ENCODE measurements at regions not wholly inside any gene's neighbourhood (a gene's known extent, or its start where the extent isn't known, plus 50 kb on each side); places are given as distances from the start of the nearest gene placed in this dataset.
"Not testable (repeated sequence)": the region's sequence is repeated elsewhere in the genome, so short reads cannot be mapped to it uniquely, and the experiment has no call there.

DNA sequence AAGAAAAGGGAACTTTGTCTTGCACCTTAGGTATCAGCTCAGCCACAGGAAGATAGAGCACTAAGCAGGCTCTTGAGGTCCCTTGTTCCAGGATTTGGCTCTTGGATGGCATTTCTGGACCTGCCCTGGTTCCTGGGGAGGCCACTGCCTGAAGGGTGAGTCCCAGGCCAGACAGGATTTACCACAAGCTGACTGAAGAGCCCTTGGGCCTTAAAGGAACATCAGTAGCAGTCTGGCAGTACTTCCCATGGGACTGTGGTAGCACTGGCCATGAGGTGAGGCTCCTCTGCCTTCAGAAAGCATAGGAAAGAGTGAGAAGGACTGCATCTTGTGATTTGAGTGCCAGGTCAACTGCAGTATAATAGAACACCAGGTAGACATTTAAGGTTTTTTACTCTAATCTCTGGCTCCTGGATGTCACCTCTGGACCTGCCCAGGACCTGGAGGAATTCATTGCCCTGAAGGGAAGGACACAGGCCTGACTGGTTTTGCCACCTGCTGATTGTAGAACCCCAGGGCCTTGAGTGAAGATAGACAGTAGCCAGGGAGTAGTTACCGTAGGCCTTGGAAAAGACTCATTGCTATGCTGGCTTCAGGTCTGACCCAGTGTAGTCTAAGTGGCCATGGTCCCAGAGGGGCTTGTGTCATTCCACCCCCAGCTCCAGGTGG lies 154.4 kb upstream of the CREB1 start:
- no peak for DNase-seq

DNA sequence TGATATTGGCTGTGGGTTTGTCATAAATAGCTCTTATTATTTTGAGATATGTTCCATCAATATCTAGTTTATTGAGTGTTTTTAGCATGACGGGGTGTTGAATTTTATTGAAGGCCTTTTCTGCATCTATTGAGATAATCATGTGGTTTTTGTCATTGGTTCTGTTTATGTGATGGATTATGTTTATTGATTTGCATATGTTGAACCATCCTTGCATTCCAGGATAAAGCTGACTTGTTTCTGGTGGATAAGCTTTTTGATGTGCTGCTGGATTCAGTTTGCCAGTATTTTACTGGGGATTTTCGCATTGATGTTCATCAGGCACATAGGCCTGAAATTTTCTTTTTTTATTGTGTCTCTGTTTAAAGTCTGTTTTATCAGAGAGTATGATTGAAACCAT lies 151.1 kb upstream of the CREB1 start:
- DNase-seq: not testable (repeated sequence)

DNA sequence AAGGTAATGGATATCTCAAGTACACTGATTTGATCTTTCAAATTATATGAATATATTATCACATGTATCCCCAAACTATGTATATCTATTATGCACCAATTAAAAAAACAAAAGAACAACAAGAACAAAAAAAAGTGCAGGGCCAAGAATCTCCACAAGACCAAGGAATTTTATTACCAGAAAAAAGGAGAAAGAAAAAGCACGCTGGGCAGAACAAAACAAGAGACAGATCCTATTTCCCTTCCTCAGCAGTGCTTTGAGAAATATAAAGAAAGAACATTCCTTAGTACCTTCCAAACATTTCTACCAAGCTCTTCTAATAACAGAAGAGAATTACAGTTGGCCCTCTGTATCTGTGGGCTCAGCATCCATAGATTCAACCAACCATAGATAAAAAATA lies 144.7 kb upstream of the CREB1 start:
- no peak for DNase-seq

DNA sequence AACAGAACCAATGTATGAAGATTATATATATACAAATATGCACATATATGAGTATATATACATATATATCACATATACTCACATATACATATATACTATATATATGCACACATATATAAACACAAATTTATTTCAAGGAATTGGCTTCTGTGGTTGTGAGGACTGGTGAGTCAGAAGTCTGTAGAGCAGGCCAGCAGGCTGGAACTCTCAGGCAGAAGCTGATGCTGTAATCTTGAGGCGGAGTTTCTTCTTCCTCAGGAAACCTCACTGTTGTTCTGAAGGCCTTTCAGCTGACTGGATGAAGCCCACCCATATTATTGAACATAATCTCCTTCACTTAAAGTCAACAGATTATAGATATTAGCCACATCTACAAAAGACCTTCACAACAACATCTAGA lies 143.9 kb upstream of the CREB1 start:
- no peak for DNase-seq

DNA sequence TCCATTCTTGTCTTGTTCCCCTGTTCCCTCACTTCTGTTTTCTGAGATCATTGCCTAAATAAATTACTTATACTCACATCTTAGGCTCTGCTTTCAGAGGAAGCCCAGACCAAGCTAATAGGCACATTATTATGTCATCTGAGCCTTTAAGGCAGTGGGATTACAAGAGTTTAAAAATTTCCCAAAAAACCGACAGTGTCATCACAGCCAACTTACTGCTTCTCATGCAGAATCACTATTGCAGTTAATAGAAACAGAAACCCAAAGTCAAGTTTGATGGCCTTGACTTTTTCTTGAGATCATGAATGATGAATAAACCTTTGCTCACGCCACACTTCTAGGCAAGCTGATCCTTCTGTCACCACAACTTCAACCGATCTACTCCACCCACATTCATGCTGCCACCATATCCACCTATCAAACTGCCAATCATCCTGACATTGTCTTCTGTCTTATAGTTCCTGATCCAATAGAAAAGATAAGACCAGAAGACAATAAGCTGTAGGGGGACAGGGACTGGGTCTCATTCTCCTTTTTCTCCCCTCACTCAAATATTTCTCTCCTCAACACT lies 142.7 kb upstream of the CREB1 start:
- no peak for DNase-seq

DNA sequence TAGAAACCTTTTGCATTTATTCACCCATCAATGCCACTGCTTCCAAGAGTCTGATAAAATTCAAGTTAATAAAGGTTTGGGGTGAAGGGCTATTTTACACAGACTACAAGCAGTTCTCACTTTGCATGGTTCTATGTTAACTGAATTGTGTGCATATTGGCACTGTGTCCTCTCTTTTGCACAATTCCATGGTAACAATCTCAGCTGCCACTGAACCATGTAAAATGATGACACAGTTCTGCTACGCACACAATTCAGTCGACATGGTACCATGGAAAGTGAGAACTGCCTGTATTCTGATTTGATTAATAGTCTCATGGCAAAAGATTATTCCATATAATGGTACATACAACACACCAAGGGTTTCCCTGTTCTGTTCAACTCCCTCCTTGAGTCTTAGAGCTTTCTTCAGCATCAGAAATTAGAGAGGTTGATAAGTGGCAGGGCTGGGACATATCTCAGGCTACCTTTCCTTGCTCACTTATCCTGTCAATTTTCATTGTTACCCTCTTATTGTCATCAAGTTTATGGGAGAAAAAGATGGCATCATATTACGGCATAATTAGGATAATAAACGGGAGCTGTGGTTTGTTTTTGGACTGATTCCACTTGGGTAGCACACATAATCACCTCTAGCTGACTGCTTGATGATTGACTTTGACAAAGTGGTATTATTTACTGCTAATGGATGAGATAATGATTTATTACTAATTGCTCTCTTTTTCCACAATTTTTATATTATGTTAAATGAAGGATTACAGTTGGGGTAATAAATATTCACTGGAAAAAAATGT lies 139.3 kb upstream of the CREB1 start:
- DNase-seq: no peak

DNA sequence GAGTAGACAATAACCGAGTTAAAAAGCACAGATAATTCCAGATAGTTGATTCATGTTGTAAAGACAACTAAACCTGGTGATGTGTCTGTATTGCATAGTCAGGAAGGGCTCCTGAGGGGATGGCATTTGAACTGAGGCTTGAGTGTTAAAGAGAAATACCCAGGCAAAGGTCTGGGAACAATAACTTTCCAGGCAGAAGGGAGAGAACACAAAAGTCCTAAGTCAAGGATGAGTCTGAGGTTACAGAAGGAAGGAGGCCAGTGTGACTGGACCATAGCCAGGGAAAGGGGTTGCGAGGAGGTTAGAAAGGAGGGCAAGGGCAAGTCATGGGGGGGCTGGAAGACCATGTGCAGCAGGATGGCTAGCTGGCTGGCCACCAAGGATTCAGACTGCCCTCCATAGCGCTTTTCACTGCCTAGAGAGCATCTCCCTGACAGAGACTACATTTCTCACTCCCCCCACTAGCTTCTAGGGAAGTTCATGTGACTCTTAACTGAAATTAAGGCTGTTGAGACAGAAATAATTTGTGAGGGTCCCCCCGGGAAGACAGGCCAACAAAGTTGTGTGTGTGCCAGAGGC lies 135.5 kb upstream of the CREB1 start:
- no peak for DNase-seq

DNA sequence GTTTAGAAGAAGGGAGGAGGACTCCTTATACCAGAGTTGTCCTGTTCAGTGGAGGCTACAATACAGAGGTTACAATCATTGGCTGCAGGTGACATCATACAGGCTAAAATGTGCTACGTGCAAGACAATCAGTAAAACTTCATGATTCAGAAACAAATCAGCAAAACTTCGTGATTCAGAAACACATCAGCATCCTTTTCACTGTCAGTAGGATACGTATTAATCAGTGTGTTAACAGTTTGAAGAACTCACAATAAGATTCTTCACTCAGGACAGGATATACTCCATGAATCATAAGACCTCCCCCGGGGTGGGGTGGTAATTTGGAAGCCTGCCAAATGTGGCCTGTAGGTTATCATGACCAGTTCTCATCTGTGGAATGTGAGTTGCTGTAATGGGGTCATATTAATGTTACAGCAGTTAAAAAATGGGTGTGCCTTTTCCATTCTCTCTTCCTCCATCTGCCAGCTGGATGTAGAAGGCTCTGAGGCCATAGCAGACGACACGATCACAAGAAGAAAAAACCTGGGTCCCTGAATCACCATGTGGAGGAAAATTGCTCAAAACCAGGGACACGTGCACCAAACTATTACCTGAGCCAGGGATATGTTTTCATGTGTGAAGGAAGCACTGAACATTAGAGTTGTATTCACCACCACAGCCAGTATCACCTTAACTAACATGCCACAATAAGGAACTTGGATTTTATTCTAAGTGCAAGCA lies 134.8 kb upstream of the CREB1 start:
- peak; percentile 21 to 48 for DNase-seq

DNA sequence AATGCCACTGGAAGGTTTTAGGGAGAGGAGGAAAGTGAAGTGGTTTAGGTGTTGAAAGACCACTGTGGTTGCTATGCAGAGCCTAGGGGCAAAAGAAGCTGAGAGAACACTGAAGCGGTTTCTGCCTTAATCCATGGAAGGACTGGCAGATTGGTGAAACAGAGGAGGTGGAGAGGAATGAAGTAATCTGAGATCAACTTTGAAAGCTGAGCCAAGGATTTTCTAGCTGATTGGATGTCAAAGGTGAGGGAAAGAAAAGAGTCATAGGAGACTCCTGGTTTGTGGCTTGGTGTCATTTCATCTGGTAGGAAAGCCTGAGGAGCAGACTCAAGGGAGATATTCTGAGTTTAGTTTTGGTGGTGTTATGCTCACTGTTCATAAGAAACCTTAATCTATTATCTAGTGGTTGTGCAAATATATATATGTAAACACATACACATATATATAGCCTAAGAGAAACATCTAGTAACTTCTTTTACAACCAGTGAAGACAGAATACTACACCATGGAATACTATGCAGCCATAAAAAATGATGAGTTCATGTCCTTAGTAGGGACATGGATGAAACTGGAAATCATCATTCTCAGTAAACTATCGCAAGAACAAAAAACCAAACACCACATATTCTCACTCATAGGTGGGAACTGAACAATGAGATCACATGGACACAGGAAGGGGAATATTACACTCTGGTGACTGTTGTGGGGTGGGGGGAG lies 134.1 kb upstream of the CREB1 start:
- DNase-seq: no peak

DNA sequence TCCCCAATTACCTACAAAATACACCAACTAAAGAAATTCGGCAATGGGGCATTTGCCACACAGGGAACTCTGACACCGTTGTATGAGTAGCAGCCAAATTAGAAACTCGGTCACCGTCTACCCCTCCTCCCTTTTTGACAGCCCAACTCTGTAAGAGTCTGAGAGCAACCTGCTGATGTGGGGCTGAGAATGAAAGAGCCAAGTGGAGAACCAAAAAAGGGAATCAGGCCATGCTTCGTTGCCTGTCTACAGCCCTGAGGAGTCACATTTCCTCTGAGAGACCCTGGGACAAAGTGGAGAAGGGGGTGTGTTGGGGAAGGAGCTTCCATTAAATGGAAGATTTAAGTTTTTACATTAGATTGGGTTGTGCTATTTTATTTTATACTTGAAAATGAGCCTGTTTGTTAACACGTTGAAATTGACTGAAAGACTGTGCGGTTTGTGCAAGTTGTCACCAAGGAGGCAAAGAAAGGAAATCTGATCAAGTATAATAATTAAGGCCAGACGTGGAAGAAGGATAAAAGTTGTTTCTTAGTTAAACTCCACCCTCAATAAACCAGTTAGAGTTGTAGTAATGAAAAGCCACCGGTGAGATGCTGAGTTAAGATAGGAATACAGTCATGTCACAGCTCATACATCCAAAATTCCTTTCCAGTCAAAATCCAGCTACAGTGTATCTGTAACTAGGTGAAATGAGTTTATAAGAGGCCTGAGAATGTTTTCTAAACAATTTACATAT lies 131.7 kb upstream of the CREB1 start:
- no peak for DNase-seq

DNA sequence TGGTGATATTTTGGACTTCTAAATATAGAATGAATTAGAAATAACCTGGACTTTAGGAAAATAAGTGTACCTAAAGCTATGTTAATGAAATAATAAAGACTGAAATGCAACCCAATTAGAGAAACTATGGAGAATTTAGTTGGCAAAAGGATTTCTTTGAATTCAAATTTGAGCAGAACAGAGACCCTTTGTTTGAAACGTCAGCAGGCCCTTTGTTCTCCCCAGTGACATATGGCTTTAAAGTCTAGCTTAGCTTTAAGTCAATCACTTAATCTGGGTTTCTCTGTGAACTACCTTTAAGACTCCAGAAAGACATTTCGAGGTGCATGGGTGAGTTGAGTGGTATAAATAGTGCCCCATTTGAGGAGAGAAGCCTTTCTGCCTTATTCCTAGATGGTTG lies 130.5 kb upstream of the CREB1 start:
- DNase-seq: no peak

DNA sequence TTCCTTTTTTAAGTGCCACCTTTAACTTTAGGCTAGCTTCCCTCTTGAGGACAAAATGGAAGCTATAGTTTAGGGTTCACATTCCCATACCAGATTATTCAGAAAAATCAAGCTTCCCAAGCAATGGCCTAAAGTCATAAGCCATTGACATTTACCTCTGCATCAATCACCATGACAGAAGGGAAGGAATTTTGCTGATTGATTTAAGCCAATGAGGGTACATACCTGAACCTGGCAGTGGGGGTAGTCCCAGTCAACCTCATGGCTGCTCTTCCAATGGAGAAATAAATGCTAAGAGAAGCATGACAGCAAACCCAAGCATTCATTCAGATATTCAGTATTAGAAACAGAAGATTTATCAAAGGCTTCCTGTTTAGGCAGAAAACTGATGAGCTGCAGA lies 128.4 kb upstream of the CREB1 start:
- DNase-seq: no peak

DNA sequence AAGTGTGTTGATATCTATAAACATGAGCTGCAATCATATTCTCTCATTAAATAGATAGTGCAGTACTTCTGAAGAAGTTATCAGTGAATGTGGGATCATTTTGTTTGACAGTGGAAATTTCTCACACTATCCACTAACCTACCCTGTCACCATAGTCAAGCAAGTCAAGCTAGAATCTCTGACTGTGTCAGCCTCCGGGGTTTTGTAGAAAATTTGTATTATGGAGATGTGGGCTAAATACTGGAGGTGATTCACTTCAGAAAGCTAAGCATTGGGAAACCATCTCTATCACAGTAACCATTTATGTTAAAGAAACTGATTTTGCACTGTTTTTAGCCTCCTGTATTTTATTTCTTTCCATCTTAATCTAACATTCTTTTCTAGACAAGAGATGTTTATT lies 126.6 kb upstream of the CREB1 start:
- no peak for DNase-seq

DNA sequence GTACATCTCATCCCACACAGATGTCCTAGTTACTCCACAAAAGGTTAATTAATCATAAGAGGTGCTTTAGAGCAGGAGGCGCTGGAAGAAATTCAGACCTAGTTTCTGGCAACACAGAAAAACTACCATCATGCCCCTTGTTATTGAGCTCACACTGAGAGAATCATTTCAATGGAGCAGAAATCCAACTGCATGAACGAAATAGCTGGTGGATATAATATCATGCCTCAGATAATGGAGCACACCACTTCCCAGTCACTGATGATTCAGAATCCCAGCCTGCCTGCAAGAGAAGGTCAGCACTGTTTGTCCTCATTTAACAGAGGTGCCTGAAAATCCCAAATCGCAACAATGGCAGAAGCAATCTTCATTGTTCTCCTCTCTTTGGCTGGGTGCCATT lies 125.8 kb upstream of the CREB1 start:
- DNase-seq: no peak

DNA sequence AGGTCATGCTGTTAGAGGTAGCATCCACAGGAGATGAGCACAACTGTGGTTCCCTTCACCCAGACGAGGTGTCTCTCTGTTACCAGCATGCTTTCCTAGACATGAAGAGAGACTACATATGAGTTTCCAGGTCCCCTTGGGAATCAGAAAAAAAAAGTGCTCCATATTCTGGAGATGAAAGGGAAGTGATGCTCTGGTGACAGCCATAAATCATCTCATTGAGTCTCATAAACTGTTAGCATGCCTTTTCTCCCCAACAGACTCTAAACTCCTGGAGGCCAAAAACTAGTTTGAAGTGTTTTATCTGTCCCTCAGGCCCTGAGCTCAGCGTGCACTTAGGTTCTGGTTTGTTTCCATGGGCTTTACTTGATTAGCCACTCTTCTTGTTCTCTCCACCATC lies 124.6 kb upstream of the CREB1 start:
- DNase-seq: no peak

DNA sequence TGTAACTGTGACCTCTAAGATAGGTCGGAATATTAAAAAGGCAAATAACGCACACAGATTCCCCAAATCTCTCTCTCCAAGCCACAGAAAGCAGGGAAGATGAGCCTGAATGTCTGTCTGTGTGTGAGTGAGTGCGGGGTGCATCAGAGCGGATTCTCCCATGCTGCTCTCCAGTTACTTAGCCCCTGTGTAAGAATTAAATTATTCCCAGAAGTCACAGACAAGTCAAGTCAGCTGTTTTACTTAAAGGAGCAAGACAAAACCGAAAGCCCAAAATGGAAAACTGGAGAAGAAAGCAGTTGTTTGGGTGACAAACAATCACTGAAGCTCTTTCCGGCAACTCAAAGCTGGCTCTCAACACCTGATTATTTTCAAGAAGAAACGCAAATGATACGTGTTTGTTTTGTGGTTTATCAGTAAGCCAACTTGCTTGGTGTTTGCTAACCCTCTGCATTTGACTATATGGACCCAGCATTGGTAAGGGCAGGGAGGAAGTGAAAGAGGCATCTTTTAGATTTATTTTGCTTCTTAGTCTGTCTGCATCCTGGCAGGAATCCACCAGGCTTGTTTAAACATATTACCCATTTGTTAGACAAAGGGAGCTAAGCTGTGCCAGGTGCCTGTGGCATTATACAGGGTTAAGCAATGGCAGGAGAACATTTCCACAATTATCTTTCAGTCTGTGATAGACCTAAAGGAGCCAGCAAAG lies 121.5 kb upstream of the CREB1 start:
- no peak for DNase-seq

DNA sequence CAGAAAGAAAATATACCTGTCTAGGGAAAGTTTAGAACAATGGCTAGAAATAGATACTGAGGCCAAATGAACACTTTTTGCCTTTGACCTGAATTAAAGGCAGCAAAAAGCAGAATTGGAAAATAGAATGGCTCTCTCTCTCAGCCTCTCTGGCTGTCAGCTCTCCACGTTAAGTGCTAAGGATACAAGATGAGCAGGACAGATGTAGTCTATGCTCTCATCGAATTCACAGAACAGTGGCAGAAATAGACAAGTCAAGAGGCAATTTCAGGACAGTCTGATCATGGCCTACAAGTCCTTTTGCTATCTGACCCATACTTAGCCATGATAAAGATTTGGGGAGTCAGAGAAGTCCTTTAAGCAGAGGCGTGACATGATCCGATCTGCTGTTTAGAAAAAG lies 120.2 kb upstream of the CREB1 start:
- no peak for DNase-seq

DNA sequence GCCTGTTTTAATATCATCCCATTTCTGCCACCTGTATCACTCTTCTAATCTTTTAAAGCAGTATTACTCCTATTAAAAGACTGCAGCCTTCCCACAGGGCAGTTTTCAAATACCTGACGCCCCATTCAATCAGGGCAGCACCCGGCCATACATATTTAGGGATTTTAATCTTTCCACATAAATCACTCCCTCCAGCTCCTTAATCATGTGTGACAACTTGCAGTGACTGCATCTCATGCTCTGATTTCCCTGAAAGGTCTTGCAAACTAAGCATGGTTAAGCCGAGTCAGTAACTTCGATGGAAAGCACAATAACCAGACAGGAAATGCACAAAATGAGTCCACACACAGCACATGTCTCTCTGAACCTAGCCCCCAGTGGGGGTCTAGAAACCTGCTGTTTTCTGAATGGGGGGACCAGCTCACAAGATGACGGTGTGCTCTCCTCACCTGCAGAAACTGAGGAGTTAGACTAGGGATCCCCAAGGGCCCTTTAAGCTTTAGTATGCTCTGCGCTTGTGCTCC lies 116.9 kb upstream of the CREB1 start:
- no peak for DNase-seq

DNA sequence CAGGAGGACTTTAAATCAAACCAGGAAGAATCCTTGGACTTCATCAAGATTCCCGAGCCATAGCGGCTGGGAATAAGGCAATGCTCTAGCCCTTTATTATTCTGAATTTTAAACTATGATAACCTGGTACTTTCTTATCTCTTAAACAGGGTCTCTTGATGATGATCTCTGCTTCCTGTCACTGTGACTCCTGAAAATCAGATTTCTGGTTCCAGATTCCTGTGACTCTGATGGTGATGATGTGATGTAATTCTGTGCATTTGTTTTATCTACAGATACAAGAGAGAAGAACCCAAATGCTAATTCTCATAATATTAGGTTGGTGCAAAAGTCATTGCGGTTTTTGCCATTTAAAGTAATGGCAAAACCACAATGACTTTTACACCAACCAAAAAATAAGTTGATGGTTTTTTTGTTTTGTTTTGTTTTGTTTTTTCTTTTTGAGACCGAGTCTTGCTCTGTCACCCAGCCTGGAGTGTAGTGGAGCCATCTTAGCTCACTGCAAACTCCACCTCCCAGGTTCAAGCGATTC lies 116.3 kb upstream of the CREB1 start:
- no peak for DNase-seq

DNA sequence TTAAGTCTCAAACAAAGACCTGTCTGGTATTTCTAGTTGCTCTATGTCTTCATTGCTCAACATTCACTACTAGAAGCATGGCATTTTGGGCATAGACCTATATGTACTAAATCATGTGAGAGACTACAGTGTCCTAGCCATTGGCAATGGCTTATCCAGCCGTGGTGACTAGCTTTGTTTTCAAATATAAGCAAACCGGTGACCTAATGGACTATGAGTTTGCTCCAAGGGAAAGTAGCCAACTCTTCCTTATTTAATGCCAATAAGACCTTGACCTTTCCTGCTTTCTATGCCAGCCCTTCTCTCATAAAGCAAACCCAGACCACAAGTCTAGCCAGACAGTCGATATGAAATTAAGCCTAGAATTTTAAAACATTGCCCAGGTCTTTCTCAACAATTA lies 113.7 kb upstream of the CREB1 start:
- no peak for DNase-seq

DNA sequence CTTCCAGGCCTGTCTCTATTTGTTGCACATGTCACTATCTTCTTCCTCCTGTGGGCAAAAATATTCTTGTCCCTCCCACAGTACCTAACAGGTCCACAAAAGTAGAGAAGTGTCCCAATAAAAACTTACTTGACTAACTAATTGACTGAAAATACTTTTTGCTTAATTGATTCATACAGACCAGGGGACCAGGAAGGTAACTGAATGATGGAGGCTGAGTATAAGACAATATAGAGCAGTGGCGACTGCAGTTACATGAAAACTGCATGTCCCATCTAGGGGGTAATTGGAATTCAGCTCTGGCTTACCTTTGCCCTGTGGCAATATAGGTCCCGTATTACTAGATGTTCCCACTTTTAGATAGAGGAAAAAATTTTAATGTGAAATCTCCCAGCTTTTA lies 112.9 kb upstream of the CREB1 start:
- no peak for DNase-seq
